DOHH2 (cell line): ENCODE measurements at regions not wholly inside any gene's neighbourhood (a gene's known extent, or its start where the extent isn't known, plus 50 kb on each side); places are given as distances from the start of the nearest gene placed in this dataset.

ENCODE experiments used
- CTCF ChIP-seq: fragments of 200-600 bp; sonication (generic); IDR thresholded peaks from one replicate; pipeline ENCODE4 v1.5.1; 2014; ENCODE audit warnings: antibody characterized with exemption, mild to moderate bottlenecking, low read depth, low read length; ENCODE audit not compliant: poor library complexity, severe bottlenecking
- EZH2phosphoT487 ChIP-seq: fragments of 200-600 bp; sonication (generic); IDR thresholded peaks from 2 replicates; pipeline ENCODE4 v1.6.1; 2017; ENCODE audit warnings: borderline replicate concordance, mild to moderate bottlenecking, antibody characterized with exemption, low read length, moderate library complexity, mixed read lengths

- TF ChIP-seq CTCF (no peak), EZH2phosphoT487 (no peak)
Observed at GRCh38 chr19:30731591-30731990, 359.4 kb downstream of the ZNF536 start.
